ENCODE measurements at regions not wholly inside any gene's neighbourhood (a gene's known extent, or its start where the extent isn't known, plus 50 kb on each side); places are given as distances from the start of the nearest gene placed in this dataset.
A peak's percentile ranks its signal among the peaks of the same experiment; 100 is the strongest.

DNA sequence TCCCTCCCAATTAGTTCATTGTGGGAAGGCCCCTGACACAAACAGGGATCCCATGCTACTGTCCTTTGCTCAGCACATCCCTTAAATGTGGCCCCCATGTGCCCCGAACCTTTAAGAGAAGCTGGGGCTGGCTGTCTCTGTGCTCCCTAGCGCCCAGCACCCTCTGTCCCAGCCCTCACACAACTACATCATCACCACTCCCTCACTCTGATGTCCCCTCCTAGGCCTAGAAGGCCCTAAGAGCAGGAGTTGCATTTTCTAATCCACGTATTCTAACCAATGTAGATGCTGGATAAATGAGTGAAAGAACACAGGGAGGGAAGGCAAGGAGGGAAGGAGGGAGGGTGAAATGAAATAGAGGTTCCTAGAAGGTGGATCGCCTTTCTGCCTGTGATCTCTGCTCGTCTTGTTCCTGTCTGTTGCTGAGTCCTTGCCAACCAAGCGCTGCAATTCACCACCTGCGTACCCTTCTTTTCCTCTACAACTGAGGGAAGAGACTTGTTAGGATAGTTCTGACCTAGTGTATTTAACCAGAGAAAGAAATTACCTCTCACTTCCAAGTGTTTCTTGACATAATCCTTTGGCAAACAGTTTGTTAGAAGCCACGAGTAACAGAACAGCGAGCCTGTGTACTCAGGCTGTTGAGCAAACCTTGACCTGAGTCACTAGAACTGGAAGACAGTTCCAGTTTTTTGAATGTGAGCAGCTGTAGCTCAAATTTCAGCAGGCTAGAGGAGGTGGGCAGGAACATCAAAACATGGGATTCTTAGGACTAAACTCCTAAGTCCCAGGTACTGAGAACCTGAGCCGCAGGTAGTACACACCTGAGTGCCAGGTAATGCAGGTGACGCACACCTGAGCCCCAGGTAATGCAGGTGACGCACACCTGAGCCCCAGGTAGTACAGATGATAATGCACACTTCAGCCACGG is 181.5 kb upstream of the ID2 start:
- Histone ChIP-seq H3K4me3 (no peak overlapping the region), H3K4me1 (peaks cover 0 to 53% (median 16%) of the 10 kb centered on the region in 12 donors), H3K27me3 (no peaks in the 10 kb centered on the region), H3K36me3 (no peaks in the 10 kb centered on the region), H3K9me3 (no peaks in the 10 kb centered on the region), H3K27ac (no peak overlapping the region)
- intact Hi-C loops (cut with DNase I): no loop called here
- ATAC-seq (no peak), DNase-seq (no peak)
- 90 to 94% (median 91%) methylated on average over 13 of the region's 13 CpGs for WGBS, 4 donors
- no peak for TF ChIP-seq POLR2A (IDR thresholded peaks at IDR 0.05)
- TF ChIP-seq, protein P1, sequence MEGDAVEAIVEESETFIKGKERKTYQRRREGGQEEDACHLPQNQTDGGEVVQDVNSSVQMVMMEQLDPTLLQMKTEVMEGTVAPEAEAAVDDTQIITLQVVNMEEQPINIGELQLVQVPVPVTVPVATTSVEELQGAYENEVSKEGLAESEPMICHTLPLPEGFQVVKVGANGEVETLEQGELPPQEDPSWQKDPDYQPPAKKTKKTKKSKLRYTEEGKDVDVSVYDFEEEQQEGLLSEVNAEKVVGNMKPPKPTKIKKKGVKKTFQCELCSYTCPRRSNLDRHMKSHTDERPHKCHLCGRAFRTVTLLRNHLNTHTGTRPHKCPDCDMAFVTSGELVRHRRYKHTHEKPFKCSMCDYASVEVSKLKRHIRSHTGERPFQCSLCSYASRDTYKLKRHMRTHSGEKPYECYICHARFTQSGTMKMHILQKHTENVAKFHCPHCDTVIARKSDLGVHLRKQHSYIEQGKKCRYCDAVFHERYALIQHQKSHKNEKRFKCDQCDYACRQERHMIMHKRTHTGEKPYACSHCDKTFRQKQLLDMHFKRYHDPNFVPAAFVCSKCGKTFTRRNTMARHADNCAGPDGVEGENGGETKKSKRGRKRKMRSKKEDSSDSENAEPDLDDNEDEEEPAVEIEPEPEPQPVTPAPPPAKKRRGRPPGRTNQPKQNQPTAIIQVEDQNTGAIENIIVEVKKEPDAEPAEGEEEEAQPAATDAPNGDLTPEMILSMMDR (IDR thresholded peaks at IDR 0.05): no peak

DNA sequence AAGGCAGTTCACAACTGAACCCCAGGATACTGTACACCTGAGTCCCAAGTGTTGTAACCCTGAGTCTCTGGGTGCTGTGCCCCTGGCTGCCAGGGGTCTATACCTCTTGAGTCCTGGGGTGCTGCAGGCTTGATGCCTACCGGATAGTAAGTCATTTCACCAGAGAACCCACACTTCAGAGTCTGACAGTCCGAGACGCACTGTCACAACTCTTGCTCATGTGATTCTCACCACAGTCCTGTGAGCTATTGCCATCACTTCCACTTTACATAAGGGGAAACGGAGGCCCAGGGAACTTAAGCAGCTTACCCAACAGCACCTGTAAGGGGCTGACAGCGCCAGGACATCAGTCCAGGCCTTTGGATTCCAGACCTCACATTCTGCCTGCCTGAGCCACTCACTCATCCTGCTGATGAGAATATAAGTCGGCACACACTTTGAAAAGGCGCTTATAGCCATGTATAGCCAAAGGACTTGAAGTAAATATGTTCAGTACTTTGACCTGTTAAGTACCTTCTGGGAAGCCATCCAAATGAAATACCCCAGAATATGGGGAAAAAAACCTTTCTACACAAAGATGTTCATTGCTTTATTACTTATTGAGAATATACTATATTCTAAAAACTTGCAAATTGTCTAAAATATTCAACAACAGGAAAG is 180.7 kb upstream of the ID2 start:
- TF ChIP-seq POLR2A (IDR thresholded peaks at IDR 0.05): no peak
- TF ChIP-seq, protein P1 (IDR thresholded peaks at IDR 0.05): no peak
- no peak overlapping the region for H3K27ac ChIP-seq
- H3K9me3 ChIP-seq: no peaks in the 10 kb centered on the region
- ATAC-seq: no peak
- 82 to 91% (median 90%) methylated on average over 7 of the region's 7 CpGs for WGBS, 4 donors
- intact Hi-C loops (cut with DNase I): no loop called here
- H3K4me3 ChIP-seq: no peak overlapping the region
- no peaks in the 10 kb centered on the region for H3K27me3 ChIP-seq
- DNase-seq: no peak
- H3K4me1 ChIP-seq: peaks cover 0 to 45% (median 9%) of the 10 kb centered on the region in 12 donors
- H3K36me3 ChIP-seq: no peaks in the 10 kb centered on the region

DNA sequence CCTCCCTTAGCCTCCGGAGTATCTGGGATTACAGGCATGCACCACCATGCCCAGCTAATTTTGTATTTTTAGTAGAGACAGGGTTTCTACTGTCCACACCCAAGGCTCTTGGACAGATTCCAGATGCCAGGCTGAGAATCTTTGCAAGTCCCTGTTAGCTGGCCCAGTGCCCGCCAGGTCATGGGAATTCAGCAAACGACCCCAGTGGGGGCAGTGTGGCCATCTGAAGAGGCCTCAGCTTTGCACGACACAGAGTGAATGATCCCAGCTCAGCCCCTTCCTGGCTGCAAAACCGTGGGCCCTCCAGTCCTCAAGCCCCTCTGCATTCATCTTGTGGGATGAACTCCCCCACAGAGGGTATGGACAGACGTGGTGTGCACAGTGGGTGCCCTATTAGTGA is 179.5 kb upstream of the ID2 start:
- Histone ChIP-seq H3K4me1 (peaks cover 0 to 35% (median 0%) of the 10 kb centered on the region in 12 donors), H3K27ac (no peak overlapping the region), H3K4me3 (no peak overlapping the region), H3K36me3 (no peaks in the 10 kb centered on the region), H3K27me3 (no peaks in the 10 kb centered on the region), H3K9me3 (no peaks in the 10 kb centered on the region)
- TF ChIP-seq, protein P1 (IDR thresholded peaks at IDR 0.05): no peak
- no peak for TF ChIP-seq POLR2A (IDR thresholded peaks at IDR 0.05)
- 66 to 76% (median 72%) methylated on average over 6 of the region's 6 CpGs for WGBS, 4 donors
- ATAC-seq (no peak), DNase-seq (no peak)
- intact Hi-C loops (cut with DNase I): no loop called here

DNA sequence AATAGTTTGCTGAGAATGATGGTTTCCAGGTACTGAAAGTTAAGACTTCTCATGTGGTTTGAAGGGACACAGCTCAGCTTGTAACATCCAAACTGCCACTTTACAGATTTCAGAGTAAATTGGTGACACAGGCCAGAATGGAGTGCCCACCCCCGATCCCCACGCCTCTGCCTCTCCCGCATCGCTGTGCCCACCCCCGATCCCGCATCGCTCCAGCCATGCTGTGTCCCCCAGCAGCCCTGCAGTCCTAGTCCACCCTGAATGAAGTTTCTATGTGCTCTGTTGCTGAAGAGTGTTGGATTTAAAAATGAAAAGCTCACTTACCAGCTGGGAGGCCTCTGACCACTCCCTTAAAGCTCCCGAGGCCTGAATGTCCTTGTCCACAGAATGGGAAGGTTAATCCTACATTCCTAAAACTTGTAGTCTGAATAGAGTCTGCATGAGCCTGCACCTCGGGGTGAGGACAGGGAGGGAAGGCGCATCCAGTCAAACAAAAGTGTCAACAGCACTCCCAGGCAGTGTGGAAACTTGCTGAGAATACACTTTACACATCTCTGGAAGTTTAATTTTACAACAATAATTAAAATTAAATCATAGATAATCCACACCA is 176.4 kb upstream of the ID2 start:
- Histone ChIP-seq H3K4me3 (no peak overlapping the region), H3K27ac (no peak overlapping the region), H3K27me3 (no peaks in the 10 kb centered on the region), H3K36me3 (no peaks in the 10 kb centered on the region), H3K4me1 (peaks cover 0 to 14% (median 0%) of the 10 kb centered on the region in 12 donors), H3K9me3 (peaks cover 0 to 7% (median 0%) of the 10 kb centered on the region in 12 donors)
- TF ChIP-seq, protein P1 (IDR thresholded peaks at IDR 0.05): no peak
- TF ChIP-seq POLR2A (IDR thresholded peaks at IDR 0.05): no peak
- intact Hi-C loops (cut with DNase I): no loop called here
- DNase-seq: no peak
- WGBS, 4 donors: 67 to 80% (median 77%) methylated on average over 9 to 10 of the region's 10 CpGs
- peak in 2 of 4 donors; percentile 36 to 51 for ATAC-seq

Data from heart left ventricle (tissue), 16 donors.